KOPT-K1 (cell line): ENCODE measurements at regions not wholly inside any gene's neighbourhood (a gene's known extent, or its start where the extent isn't known, plus 50 kb on each side); places are given as distances from the start of the nearest gene placed in this dataset.

Source experiments
- H3K27ac ChIP-seq: fragments of 200-600 bp; sonication (generic); 2 replicates; pipeline ENCODE4 v1.5.1; 2016; ENCODE audit warnings: antibody characterized with exemption, mild to moderate bottlenecking, low read depth, low read length; ENCODE audit not compliant: poor library complexity, severe bottlenecking
- H3K36me3 ChIP-seq: fragments of 200-600 bp; sonication (generic); 2 replicates; pipeline ENCODE4 v1.5.1; 2017; ENCODE audit warnings: antibody characterized with exemption, mild to moderate bottlenecking, low read length, moderate library complexity; ENCODE audit not compliant: insufficient read depth
- H3K9me3 ChIP-seq: fragments of 200-600 bp; sonication (generic); 2 replicates; pipeline ENCODE4 v1.5.1; 2017; ENCODE audit warnings: antibody characterized with exemption, low read length, mild to moderate bottlenecking; ENCODE audit not compliant: insufficient read depth, poor library complexity, severe bottlenecking

GRCh38 chr14:101496776-101497683, 64.3 kb upstream of the DIO3 start:
- H3K9me3 ChIP-seq = peaks cover 7% of the 10 kb centered on the region
- no peaks in the 10 kb centered on the region for H3K36me3 ChIP-seq
- no peak overlapping the region for H3K27ac ChIP-seq

- peaks cover 7% of the 10 kb centered on the region for H3K9me3 ChIP-seq
- no peak overlapping the region for H3K27ac ChIP-seq
- H3K36me3 ChIP-seq = no peaks in the 10 kb centered on the region
Measured at GRCh38 chr14:101497684-101498525, 63.4 kb upstream of the DIO3 start.

DNA sequence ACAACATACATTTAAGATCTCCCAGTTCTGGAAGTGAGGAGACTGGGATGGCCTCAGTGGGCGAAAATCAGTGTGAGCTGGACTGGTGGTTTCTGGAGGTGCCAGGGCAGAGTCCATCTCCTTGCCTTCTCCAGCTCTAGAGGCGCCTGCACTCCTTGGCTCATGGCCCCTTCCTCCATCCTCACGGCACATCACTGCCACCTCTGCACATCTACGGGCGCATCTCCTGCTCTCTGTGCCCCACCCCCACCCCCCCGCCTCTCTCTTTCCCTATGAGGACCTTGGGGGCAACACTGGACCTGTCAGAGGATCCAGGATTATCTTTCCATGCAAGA, 62.8 kb upstream of the DIO3 start:
- no peaks in the 10 kb centered on the region for H3K36me3 ChIP-seq
- H3K9me3 ChIP-seq = peaks cover 3% of the 10 kb centered on the region

DNA sequence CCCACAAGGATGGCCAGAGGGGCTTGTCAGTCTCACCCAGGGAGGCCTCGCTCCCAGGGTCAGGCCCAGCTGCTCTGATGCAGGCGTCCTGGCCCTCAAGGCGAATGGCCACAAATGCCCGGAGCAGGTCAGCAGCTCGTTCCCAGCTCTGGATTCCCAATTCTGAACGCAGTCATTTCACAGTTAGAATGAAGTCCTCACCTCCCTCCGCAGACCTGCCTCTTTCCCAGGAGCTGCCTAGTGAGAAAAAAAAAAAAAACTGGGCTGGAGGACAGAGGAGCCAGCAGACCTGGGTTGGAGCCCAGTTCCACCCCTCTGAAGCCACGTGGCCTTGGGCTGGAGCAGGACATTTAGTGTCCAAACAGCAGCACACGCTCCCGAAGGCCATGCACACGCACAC, 62.2 kb upstream of the DIO3 start:
- no peak overlapping the region for H3K27ac ChIP-seq
- no peaks in the 10 kb centered on the region for H3K36me3 ChIP-seq
- H3K9me3 ChIP-seq = no peaks in the 10 kb centered on the region

More for the DNA sequence above, 62.8 kb upstream of the DIO3 start:
- no peak overlapping the region for H3K27ac ChIP-seq

- Histone ChIP-seq H3K27ac (no peak overlapping the region), H3K36me3 (no peaks in the 10 kb centered on the region), H3K9me3 (no peaks in the 10 kb centered on the region)
Measured at GRCh38 chr14:101499513-101499912, 61.8 kb upstream of the DIO3 start.

DNA sequence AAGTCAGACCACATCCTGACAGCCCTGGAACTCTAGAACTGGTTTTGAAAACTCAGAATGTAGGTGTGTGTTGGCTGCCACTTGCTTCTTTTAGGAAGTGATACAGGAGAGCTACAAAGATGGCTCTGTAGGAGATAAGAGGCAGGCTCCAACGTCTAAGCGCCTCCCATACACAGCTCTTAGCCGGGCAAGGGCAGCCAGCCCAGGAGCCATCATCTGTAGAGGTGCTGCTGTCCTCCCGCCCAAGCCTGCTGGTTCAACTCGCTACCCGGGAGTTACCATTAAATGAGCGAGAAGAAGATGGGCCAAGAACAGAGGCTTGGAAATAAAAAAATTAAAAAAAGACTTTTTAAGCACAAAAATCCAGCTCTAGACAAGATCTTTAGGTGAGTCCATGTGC, 61.2 kb upstream of the DIO3 start:
- H3K36me3 ChIP-seq = no peaks in the 10 kb centered on the region
- H3K9me3 ChIP-seq = no peaks in the 10 kb centered on the region
- H3K27ac ChIP-seq = no peak overlapping the region

GRCh38 chr14:101500681-101501080, 60.6 kb upstream of the DIO3 start:
- Histone ChIP-seq H3K27ac (no peak overlapping the region), H3K9me3 (no peaks in the 10 kb centered on the region), H3K36me3 (no peaks in the 10 kb centered on the region)

DNA sequence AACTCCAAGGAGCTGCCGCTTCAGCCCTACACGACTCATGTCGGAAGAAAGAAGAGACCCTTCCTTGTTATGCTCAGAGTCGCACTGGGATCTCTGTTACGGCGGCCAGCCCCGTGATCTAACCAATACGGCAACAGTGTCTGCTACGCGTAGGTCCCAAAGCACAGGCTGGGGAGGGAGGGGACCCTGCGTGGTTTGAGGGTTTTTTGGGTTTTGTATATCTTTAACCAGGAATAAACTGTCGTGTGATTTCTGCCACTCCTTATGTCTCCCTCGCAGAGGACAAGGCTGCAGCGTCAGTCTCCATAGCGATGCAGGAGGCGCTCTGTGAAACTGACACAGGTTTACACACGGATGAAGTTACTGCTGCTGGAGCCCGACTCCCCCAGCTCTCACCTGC, 60.0 kb upstream of the DIO3 start:
- Histone ChIP-seq H3K36me3 (no peaks in the 10 kb centered on the region), H3K9me3 (no peaks in the 10 kb centered on the region), H3K27ac (no peak overlapping the region)

GRCh38 chr14:101501858-101502615, 59.3 kb upstream of the DIO3 start:
- no peaks in the 10 kb centered on the region for H3K9me3 ChIP-seq
- no peaks in the 10 kb centered on the region for H3K36me3 ChIP-seq
- H3K27ac ChIP-seq = no peak overlapping the region

DNA sequence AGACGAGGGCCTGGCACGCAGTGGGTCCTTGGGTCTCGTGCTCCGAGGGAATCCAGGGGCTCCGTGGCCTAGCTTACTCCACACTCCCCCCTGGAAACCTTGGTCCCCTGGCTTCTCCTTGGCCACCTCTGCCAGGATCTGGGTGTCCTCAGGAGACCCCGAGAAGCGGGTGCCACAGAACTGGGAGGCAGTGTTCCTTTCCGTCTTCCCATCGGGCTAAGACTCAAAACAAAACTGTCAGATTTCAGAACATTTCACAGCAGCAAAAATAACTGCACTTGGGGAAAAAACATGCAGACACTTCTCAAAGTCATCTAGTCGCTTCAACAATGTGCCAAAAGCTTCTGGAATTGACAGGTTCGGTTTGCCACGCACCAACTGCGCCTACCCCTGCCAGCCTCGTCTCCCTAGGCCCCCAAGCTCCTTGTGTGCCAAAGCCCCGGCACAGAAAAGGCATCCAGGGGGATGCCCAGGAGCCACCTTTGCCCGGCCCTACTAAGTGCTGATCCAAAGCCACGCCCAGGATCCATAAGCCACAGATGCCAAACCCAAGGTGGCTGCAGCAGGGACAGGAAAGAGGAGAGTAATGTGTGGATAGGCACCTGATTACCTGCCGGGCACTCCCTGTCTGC, 58.4 kb upstream of the DIO3 start:
- Histone ChIP-seq H3K36me3 (no peaks in the 10 kb centered on the region), H3K27ac (no peak overlapping the region), H3K9me3 (no peaks in the 10 kb centered on the region)

DNA sequence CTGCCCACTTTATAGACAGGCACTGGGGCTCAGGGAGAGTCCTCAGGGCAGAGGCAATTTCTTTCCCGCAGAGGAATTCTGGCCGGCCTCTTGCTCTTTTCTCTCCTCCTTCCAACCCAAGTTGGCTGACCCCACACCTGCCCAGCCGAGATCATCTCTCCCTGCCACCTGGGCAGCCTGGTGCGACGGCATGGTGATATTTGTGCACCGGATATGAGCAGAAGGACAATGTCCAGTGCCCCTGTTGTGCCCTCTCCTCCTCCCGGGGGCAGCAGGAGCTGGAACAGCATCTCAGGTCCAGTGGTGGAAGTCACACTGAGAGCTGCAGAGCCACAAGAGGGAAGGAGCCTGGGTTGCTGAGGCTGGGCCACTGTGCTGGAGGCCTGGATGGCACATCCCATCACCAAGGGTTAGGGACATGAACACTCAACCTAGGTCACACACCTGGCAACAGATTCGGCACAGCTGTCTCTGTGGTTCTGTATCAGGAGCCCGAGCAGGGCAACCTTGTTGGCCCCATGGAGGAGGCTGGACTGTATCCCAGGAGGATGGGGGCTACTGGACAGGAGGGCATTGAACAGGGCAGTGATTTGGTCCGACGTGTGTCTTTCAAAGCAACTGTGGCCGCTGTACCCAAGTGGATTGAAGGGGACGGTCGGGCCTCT, 57.7 kb upstream of the DIO3 start:
- H3K36me3 ChIP-seq = no peaks in the 10 kb centered on the region
- no peaks in the 10 kb centered on the region for H3K9me3 ChIP-seq
- H3K27ac ChIP-seq = no peak overlapping the region

DNA sequence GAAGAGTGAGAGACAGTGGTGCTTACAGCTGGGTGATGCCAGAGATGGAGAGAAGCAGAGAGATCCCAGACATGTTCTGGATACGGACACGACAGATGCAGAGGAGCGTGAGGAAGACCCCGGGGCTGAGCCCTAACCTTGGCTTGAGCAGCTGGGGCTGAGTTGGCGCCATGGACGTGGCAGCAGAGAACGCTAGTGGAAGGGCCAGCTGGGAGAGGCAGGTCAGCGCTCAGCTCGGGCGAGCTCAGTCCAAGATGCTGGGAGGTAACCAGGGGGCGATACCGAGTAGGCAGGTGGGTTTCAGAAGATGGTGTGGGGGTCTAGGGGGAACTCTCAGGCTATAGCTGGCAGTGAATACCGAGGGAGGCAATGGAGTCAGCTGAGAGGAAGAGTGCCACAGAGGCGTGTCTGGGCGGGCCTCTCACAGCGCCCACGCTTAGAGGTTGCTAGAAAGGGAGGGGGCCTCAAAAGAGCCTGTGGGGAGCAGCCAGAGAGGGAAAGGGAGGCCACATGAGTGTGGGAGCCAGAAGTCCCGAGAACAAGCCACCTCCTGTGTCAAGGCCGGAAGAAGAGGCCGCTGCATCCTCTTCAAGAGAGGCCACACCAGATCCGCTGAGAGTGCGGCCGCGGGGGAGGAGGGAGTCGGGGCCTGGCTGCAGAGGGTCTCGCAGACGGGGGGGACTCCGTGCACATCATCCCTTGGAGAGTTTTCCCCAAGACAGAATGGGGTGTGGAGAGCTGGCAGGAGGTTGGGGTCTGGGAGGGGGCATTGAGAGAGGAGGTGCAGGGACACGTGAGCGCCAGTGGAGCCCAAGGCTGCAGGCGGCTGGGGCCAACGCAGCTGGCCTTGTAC, 57.0 kb upstream of the DIO3 start:
- Histone ChIP-seq H3K9me3 (no peaks in the 10 kb centered on the region), H3K36me3 (no peaks in the 10 kb centered on the region), H3K27ac (no peak overlapping the region)

DNA sequence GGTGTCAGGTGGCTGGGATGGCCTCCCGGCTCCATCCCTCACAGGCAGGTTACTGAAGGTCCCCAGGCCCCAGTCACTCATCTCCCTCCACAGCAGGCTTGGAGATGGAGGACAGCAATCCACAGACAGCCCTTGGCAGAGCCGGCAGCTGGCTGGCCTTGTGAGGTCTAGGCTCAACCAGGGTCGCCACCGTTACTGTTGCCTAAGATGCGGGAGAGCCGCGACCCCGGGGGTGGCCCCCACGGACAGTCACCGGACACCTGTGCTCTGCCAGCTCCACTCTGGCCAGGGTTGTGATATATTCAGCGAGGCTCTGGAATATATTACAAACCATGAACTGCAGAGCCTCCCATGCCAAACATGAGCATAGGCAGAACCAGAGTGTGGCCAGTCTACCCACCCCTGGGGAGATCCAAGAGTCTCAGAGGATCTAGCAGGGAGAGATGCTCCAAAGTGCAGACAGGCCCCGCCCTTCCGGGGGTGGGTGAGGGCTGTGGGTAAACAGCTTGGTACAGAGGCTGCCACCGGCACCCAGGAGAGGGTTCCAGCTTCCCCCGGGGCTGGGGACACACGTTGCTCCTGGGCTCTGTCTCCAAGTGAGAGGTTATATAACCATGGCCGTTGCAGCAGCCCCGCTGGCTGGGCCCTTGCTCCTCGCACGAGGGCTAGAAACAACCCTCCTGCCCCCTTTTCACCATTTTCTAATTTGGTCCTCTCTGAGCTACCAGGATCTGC, 55.9 kb upstream of the DIO3 start:
- Histone ChIP-seq H3K36me3 (no peaks in the 10 kb centered on the region), H3K9me3 (no peaks in the 10 kb centered on the region), H3K27ac (no peak overlapping the region)
